Activated CD8-positive, alpha-beta memory T cell treated with anti-CD3 and anti-CD28 coated beads for 36 hours (primary cell): ENCODE measurements at regions not wholly inside any gene's neighbourhood (a gene's known extent, or its start where the extent isn't known, plus 50 kb on each side); places are given as distances from the start of the nearest gene placed in this dataset.

Source experiments
- CTCF ChIA-PET: fragments of 350-600 bp; sonication (Branson Sonifier 250); formaldehyde crosslinking; loops from one replicate; lab custom pipeline; 2021; ENCODE audit warnings: antibody characterized with exemption; lab: Charles Lee
- POLR2A ChIA-PET: fragments of 350-600 bp; sonication (Branson Sonifier 250); formaldehyde crosslinking; loops from one replicate; lab custom pipeline; 2021; ENCODE audit warnings: antibody characterized with exemption; lab: Charles Lee

GRCh38 chr14:51436630-51437029, 196.6 kb downstream of the TMX1 start:
- POLR2A ChIA-PET = no interaction called here
- CTCF ChIA-PET = no interaction called here

- ChIA-PET POLR2A (no interaction called here), CTCF (no interaction called here)
These were observed 199.8 kb downstream of the TMX1 start for GRCh38 chr14:51439896-51440295.

GRCh38 chr14:51441001-51441400, 201.0 kb downstream of the TMX1 start:
- POLR2A ChIA-PET = no interaction called here
- CTCF ChIA-PET = no interaction called here

GRCh38 chr14:51442513-51443175, 202.6 kb downstream of the TMX1 start:
- ChIA-PET POLR2A (no interaction called here), CTCF (no interaction called here)

- POLR2A ChIA-PET = no interaction called here
- CTCF ChIA-PET = no interaction called here
These were observed 203.4 kb downstream of the TMX1 start for GRCh38 chr14:51443195-51444018.

GRCh38 chr14:51444353-51445000, 204.4 kb downstream of the TMX1 start:
- ChIA-PET CTCF (no interaction called here), POLR2A (no interaction called here)

GRCh38 chr14:51445001-51445390, 204.9 kb downstream of the TMX1 start:
- POLR2A ChIA-PET = no interaction called here
- CTCF ChIA-PET = interaction anchor here (1.0 kb wide), 1 partner anchor 15 kb away, joined by 5 read pairs; no protein-coding TSS in a partner anchor

- CTCF ChIA-PET = no interaction called here
- POLR2A ChIA-PET = no interaction called here
These were observed 204.9 kb upstream of the FRMD6 start for GRCh38 chr14:51446771-51447170.

GRCh38 chr14:51447411-51447810, 204.3 kb upstream of the FRMD6 start:
- ChIA-PET POLR2A (no interaction called here), CTCF (no interaction called here)

- CTCF ChIA-PET = no interaction called here
- POLR2A ChIA-PET = no interaction called here
These were observed 202.7 kb upstream of the FRMD6 start for GRCh38 chr14:51448831-51449670.

- POLR2A ChIA-PET = no interaction called here
- CTCF ChIA-PET = no interaction called here
These were observed 202.0 kb upstream of the FRMD6 start for GRCh38 chr14:51449681-51450080.

GRCh38 chr14:51451561-51451960, 200.1 kb upstream of the FRMD6 start:
- POLR2A ChIA-PET = no interaction called here
- CTCF ChIA-PET = no interaction called here

- POLR2A ChIA-PET = no interaction called here
- CTCF ChIA-PET = no interaction called here
These were observed 197.8 kb upstream of the FRMD6 start for GRCh38 chr14:51453869-51454268.

- ChIA-PET CTCF (no interaction called here), POLR2A (no interaction called here)
These were observed 197.4 kb upstream of the FRMD6 start for GRCh38 chr14:51454351-51454750.

GRCh38 chr14:51455041-51455835, 196.5 kb upstream of the FRMD6 start:
- ChIA-PET CTCF (no interaction called here), POLR2A (no interaction called here)

- POLR2A ChIA-PET = no interaction called here
- CTCF ChIA-PET = no interaction called here
These were observed 193.7 kb upstream of the FRMD6 start for GRCh38 chr14:51457843-51458562.

GRCh38 chr14:51458563-51458955, 193.2 kb upstream of the FRMD6 start:
- POLR2A ChIA-PET = no interaction called here
- CTCF ChIA-PET = no interaction called here

GRCh38 chr14:51460011-51460410, 191.7 kb upstream of the FRMD6 start:
- POLR2A ChIA-PET = interaction anchor here (0.6 kb wide), 1 partner anchor 455 kb away, joined by 4 read pairs; no protein-coding TSS in a partner anchor
- CTCF ChIA-PET = interaction anchor here (0.7 kb wide), 1 partner anchor 15 kb away, joined by 5 read pairs; no protein-coding TSS in a partner anchor
